ENCODE measurements at regions not wholly inside any gene's neighbourhood (a gene's known extent, or its start where the extent isn't known, plus 50 kb on each side); places are given as distances from the start of the nearest gene placed in this dataset.
"Not testable (repeated sequence)": the region's sequence is repeated elsewhere in the genome, so short reads cannot be mapped to it uniquely, and the experiment has no call there.

DNA sequence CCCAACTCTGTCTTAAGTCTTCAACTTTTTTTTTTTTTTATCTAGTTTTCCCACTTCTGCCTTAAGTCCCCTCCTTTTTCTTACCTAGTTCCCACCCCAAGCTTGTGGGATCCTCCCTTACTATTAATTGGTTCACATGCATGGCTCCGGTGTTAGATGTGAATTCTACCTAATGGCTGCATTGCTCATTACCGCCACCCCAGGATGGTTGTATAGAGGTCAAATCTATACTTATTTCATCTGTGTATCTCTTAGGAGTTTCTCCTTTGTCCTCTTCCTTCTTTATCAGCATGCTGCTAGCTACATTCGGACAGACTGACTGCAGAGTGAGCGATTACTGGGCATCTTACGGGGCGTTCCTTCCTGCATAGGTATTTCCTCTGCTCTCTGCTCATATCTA lies 605.7 kb upstream of the GRM7 start:
- no peak for FAIRE-seq
- DNase-seq (ENCODE audit: low spot score) = no peak

DNA sequence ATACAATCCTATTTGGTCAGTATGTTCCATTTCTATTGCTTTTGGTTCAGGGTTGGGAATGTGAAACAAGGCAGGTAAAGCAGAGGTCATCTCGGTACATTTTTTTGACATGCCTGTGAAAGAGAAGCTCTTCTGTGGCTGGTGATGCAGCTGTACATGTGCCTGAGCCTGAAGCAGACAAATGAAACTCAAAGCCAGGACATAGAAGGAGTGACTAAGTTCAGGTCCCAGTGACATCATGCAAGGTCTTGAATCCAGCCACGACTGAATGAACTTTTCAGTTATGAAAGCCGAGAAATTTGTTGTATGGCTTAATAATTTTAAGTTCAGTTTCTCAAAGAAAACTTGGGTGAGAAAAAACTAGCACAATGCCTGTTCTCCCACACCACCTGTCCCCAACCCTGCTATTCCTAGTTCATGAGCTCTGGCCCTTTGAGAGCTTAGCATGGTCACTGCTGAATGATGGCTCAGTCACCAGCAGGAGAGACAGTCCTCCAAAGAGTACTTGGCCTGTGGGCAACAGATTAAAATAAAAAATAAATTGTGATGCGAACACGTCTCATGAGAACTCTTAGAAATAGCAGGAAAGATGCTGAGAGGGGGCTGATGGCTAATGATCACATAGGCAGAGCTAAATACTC lies 600.2 kb upstream of the GRM7 start:
- DNase-seq (ENCODE audit: low spot score) (no peak), FAIRE-seq (no peak)

DNA sequence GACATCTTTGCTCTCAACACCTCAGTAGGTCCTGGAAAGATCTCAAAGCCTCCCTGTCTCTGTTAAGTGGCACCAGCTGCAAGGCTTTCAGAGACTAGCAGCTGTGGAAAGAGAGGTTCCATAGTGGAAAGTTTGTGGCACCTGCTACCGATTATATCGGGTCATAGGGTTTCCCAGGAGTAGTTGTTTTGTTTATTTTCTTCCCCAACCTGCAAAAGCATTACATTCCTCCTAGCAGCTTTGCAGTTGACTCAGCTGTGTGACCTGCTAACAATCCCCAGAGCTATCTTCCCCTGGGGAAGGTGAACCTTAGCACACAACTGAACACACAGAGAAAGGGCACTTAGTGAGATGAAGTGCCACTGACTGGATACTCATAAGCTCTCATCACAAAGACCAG lies 598.9 kb upstream of the GRM7 start:
- DNase-seq (ENCODE audit: low spot score) (no peak), FAIRE-seq (no peak)

DNA sequence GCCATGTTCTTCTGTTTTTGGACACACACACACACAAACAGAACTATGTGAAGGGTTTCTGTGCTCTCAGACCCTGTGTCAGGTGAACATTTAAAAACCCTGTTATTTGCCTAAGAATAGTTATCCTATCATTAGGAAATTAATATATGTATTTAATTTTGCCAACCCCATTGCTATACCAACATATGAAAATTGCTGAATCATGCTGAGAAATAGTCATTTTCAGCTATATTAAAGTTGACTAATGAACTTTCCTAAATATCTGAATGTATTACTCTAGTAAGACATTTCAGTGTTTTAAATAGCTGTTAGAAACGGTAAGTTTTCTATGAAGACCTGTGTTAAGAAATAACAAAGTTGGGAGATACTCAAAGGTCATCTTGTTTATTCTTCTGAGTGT lies 596.9 kb upstream of the GRM7 start:
- no peak for DNase-seq (ENCODE audit: low spot score)
- no peak for FAIRE-seq

DNA sequence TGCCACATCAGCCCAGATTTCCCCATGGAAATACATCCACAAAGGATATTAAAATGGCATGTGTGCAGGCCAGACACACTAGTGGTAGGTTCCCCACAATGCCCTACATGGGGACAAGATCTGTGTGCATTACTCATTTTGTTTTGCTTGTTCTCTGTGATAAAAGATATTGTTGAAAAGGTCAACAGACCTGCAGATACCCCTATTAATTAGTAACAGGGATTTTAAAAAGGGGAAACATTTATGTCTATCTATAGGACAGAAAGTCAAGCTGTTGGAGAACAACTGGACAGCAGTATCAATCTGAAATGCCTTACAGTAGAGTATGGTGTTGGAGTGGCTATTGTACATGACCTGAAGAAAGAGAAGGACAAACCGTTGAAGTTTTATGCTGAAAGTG lies 596.0 kb upstream of the GRM7 start:
- FAIRE-seq (no peak), DNase-seq (ENCODE audit: low spot score) (no peak)

DNA sequence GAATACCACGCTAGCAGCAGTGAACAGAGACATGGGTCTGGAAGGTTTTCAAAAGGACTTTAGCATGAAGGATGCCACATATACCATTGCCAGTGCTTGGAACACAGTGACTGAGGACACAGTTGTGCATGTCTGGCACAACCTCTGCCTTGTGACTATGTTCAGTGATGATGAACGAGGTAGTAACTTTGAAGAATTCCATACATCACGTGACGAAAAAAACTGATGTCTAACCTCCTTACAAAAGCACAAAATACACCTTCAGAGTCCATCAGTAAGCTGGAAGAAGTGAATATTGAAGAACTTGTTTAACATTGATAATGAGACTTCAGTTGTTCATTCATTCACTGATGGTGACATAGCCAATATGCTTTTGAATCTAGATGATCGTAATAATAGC lies 594.8 kb upstream of the GRM7 start:
- no peak for FAIRE-seq

DNA sequence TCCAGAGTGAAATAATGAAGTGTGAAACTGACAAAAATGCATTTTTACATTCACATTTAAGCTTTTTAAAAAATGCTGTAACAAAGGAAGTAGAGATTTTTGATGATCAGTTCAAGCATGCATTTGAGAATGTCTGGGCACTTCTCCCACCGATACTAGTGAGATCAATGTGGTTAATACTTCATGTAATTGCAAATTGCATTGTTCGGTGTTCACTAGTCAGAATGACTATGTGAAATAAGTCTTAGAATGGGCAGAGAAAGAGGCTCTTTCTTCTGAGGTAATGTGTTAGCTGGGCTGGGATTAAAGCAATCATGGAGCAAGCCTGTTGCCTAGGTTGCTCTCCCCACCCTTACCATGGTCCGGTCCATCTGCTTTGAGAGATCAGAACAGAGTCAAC lies 587.0 kb upstream of the GRM7 start:
- FAIRE-seq = no peak

More for the DNA sequence above, 594.8 kb upstream of the GRM7 start:
- DNase-seq (ENCODE audit: low spot score) = no peak

DNA sequence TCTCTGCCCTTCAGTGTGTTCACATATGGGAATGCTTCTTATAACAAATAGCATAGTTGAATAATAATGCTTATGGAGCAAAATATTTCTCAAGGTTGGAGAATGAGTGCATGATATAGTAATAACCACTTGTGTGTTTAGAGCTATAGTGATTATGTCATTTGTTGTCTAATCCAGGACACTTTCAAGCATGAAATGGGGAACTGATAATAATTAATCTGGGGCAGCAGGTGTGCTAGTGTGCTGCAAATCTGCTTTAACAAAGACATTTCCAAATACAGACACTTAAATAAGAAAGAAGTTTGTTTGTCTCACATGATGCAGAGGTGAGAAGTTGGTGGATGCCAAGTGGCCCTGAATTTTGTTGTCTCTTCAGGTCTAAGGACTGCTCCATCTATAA lies 579.3 kb upstream of the GRM7 start:
- FAIRE-seq (no peak), DNase-seq (ENCODE audit: low spot score) (no peak)

More for the DNA sequence above, 587.0 kb upstream of the GRM7 start:
- DNase-seq (ENCODE audit: low spot score) = no peak

DNA sequence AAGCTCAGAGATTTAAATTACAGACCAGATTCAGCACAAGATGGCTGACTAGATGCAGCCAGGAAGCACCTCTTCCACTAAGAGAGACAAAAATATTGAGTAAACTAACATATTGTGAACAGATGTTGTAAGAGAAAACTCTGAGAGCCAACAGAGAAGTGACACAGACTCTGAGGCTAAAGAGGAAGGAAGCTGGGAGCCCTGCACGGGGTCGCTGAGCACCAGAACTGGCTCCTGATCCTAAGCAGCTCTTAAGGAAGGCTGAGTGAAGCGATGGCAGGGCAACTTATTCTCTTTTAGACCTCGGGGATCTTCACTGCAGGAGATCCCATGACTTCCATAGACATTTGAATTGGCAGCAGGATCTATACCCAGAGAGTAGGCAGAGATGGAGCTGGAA lies 578.0 kb upstream of the GRM7 start:
- DNase-seq (ENCODE audit: low spot score) (no peak), FAIRE-seq (no peak)

DNA sequence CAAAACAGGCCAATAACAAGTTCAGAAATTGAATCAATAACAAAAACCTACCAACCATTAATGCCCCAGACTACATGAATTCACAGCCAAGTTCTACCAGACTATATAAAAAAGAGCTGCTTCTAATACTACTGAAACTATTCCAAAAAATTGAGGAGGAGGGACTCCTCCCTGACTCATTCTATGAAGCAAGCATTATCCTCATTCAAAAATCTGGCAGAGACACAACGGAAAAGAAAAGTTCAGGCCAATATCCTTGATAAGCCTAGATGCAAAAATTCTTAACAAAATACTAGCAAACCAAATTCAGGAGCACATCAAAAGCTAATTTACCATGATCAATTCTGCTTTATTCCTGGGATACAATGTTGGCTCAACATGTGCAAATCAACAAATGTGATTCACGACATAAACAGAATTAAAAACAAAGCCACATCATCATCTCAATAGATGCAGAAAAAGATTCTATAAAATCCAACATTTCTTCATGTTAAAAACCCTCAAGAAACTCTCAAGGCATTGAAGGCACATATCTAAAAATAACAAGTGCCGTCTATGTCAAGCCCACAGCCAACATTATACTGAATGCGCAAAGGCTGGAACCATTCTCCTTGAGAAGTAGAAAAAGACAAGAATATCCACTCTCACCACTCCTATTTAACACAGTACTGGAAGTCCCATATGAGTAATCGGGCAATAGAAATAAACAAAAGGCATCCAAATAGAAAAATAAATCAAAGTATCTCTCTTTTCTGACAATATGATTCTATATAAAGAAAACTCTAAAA lies 573.6 kb upstream of the GRM7 start:
- DNase-seq (ENCODE audit: low spot score) (no peak), FAIRE-seq (no peak)

DNA sequence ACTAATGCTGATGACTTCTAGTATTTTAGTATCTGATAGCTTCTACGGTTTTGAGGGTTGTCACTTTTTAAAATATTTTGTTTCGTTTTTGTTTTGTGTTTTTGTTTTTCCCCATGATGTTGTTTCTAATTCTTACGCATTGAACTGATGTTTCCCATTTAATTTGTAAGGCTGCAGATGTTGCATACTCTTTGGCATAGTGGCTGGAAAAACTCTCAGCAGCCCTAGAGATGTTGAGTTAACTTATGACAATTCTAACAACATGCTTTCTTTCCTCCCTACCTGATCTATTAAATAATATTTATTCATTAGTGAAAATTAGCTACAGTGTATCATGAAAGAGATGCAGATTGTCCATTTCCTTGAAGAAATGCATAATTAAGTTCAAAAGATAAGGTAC lies 559.3 kb upstream of the GRM7 start:
- FAIRE-seq = no peak
- no peak for DNase-seq (ENCODE audit: low spot score)

DNA sequence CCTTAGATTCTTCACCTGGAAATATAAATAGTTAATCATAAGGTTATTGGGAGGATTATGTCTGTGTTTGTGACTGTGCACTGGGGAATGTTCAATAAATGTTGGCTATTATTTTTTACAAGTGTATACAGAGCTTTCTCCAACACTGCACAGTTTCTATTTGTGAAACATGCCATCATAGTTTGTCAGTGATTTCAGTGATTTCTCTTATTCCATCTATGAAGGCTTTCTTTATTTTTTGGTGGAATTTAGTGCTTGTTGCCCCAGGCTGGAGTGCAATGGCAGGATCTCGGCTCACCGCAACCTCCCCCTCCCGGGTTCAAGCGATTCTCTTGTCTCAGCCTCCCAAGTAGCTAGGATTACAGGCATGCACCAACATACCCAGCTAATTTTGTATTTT lies 545.0 kb upstream of the GRM7 start:
- DNase-seq (ENCODE audit: low spot score) (no peak), FAIRE-seq (no peak)

DNA sequence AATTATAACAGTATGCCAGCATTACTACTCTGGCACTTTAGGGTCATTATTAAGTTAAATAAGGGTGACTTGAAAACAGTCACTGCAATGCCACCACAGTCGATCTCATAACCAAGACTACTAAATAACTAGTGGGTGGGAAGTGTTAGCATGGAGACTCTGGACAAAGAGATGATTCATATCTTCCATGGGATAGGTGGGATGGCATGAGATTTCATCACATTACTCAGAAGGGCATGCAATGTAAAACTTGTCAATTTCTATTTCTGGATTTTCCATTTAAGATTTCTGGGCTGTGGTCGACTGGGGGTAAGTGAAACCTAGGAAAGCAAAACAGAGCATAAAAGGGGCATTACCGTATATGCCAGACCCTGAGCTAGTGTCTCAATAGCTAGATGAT lies 538.9 kb upstream of the GRM7 start:
- FAIRE-seq = no peak
- DNase-seq (ENCODE audit: low spot score) = no peak

DNA sequence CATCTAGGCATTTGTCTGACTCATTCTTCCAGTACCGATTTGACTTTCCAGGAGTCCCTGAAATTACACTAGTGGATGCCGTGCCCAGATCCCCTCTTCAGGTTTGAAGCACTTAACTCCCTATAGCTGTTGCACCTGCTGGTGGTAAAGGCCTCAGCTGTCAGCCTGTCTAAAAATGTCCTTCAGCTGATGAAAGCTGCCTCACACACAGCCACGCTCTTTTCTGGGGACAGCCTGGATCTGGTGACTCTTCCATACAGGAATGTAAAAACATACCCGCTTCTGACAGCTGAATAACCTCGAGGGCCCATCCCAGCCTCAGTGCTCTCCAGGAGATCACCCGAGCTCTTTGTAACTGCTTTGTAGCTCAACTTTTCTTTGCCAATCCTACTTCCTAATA lies 534.1 kb upstream of the GRM7 start:
- no peak for DNase-seq (ENCODE audit: low spot score)
- no peak for FAIRE-seq

DNA sequence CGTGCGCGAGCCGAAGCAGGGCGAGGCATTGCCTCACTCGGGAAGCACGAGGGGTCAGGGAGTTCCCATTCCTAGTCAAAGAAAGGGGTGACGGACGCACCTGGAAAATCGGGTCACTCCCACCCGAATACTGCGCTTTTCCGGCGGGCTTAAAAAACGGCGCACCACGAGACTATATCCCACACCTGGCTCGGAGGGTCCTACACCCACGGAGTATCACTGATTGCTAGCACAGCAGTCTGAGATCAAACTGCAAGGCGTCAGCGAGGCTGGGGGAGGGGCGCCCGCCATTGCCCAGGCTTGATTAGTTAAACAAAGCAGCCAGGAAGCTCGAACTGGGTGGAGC lies 520.0 kb upstream of the GRM7 start:
- FAIRE-seq; DNase-seq (ENCODE audit: low spot score): not testable (repeated sequence)

DNA sequence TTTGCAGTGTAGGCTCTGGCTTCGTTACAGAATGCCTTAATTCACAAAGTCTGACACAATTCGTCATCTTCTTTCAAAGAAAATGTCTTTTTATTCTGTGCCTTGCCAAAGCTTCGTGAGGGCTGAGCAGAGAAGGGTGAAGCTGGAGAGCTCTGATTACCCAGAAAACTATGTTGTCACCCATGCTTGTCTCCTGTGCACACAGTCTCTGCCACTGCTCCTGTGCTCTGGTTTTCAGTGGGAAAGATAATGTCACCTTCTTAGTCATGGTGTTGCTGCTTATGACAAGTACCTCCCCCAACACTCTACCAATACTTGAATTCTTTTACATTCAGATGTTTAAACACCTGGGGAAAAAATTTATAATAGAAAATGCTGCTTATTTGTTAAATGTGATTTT lies 509.2 kb upstream of the GRM7 start:
- FAIRE-seq (no peak), DNase-seq (ENCODE audit: low spot score) (no peak)

DNA sequence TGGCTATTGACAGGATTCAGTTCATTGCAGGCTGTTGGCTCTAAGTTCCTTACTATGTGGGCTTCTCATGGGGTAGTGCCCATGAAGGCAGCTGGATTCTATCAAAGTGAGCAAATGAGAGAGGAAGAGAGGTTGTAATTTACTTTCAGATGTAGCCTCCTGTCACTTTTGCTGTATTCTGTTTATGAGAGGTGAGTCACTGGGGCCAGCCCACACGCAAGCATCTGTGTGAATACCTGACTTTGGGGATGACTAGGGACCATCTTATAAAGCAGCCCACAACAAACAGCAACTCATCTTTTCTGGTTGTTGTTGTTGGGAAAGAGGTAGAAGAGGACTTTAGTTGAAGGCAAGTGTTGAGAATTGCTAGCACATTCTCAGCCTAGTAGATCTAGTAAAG lies 506.3 kb upstream of the GRM7 start:
- DNase-seq (ENCODE audit: low spot score) (no peak), FAIRE-seq (no peak)

DNA sequence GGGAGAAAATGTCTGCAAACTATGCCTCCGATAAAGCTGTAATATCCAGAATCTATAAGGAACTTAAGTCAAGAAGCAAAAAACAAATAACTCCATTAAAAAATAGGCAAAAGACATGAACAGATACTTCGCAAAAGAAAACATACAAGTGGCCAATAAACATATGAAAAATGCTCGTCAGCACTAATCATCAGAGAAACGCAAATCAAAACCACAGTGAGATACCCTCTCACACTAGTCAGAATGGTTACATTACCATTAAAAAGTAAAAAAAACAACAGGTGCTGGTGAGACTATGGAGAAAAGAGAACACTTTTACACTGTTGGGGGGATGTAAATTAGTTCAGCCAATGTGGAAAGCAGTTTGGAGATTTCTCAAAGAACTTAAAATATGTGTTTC lies 498.5 kb upstream of the GRM7 start:
- FAIRE-seq = no peak
- DNase-seq (ENCODE audit: low spot score) = no peak

DNA sequence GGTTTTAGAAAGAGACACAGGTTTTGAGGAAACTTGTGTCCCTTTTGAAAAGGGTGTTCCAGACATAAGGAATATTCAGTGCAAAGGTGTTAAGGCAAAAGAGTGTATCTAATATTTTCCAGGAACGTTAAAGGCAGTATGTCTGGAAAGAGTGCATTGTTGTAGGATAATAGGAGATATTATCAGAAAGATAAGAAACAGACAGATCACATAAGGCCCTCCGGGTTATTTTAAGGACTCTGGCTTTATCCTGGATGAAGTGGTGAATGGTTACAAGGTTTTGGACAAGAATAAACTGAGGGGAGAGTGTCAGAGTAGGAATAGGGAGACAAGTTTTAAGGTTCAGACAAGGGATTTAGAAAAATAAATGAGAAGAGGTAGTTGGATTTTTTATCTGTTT lies 493.7 kb upstream of the GRM7 start:
- FAIRE-seq (no peak), DNase-seq (ENCODE audit: low spot score) (no peak)

DNA sequence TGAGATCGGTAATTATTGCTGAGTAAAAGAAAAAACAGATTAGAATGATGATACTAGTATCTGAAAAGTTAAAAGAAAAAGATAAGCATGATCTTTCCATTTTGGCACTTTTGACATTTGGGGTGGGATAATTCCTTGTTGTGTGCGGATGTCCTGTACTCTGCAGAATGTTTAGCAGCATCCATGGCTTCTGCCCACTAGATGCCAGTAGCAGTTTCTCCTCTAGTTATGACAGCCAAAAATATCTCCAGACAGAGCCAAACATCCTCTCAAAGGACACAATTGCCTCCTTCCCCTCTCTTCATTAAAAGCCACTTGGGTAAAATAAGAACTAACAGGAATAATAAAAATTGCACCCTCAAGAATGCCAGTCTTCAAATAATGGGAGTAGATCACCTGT lies 468.8 kb upstream of the GRM7 start:
- FAIRE-seq = no peak
- no peak for DNase-seq (ENCODE audit: low spot score)

DNA sequence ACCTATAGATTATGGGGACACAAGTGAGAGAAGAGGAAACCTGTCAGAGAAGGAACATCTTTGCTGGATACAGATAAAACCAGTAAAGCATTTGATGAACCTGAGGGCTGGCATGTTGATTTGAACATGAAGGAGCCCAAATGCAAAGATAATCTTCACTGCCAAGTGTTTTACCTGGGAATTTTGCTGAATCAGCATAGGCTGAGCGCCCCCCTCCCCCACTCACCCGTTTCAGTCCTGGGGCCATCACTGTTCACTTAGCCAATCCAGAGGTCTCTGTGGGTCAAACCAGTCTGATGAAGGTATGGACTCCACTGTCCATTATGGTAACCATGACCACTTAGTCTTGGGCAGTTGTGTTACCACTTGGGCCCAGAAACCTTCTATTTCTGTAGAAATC lies 466.0 kb upstream of the GRM7 start:
- DNase-seq (ENCODE audit: low spot score) = no peak
- no peak for FAIRE-seq

DNA sequence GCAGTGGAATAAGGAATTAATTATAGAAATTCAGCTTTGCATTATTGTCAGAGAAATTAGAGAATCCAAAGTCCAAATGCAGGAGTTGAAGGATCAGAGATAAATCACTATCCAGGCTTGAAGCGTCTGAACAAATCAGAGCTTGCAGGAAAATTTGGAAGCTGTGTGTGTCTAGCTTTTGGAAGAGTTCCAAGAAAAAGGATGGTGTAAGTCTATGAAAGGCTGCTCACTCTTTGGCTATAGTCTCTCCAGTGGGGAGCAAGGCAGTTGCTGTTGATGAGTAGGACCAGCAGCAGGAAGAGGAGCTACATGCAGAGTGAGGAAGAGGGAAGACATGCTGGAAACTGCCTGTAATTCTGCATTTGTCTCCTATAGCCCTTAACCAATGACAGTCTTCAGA lies 464.3 kb upstream of the GRM7 start:
- FAIRE-seq (no peak), DNase-seq (ENCODE audit: low spot score) (no peak)

DNA sequence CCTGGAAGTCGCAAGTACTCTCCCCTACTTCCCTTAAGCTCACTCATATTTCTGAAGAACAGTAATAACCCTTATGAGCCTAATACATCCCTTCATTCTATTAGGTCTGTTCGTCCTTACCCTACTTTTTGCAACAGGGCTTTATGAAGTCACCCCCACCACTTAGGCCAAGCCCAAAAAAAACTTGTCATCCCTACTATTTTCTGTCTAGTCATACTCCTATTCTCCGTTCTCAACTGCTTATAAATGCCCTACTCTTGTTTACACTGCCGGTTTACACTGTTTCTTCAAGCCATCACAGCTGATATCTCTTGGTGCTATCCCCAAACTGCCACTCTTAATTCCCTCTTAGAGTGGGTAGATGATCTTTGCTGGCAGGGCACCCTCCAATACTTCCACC lies 458.2 kb upstream of the GRM7 start:
- not testable (repeated sequence) for FAIRE-seq; DNase-seq (ENCODE audit: low spot score)
